Heart left ventricle (tissue), 16 donors: ENCODE measurements at regions not wholly inside any gene's neighbourhood (a gene's known extent, or its start where the extent isn't known, plus 50 kb on each side); places are given as distances from the start of the nearest gene placed in this dataset.

Experiments
- ATAC-seq, 4 donors: fragments of 200-7000 bp; cut with Tn5 transposase; one replicate each; pipeline ENCODE4 v1.9.1; 2020 to 2022; ENCODE audit warnings: moderate library complexity in 4 of 4, mild to moderate bottlenecking in 3 of 4, moderate number of reproducible peaks in 1 of 4
- DNase-seq, 5 donors: peaks; one replicate each; pipeline ENCODE4 v3.0.0-alpha.2; 2020
- H3K27ac ChIP-seq, 12 donors: fragments of 200-600 bp; sonication (generic) in 4 of 12; one replicate each; pipeline versions ENCODE4 v1.5.0 to v1.8.0; 2016 to 2022; ENCODE audit warnings: mild to moderate bottlenecking in 2 of 12
- H3K27me3 ChIP-seq, 9 donors: fragments of 200-600 bp; sonication (generic) in 2 of 9; one replicate each; pipeline versions ENCODE4 v1.5.1 to v1.8.0; 2016 to 2022; ENCODE audit warnings: mild to moderate bottlenecking in 3 of 9
- H3K36me3 ChIP-seq, 9 donors: fragments of 200-600 bp; sonication (generic) in 2 of 9; one replicate each; pipeline versions ENCODE4 v1.5.0 to v1.8.0; 2018 to 2022; ENCODE audit warnings: mild to moderate bottlenecking in 2 of 9
- H3K4me1 ChIP-seq, 12 donors: fragments of 200-600 bp; sonication (generic) in 4 of 12; one replicate each; pipeline versions ENCODE4 v1.5.0 to v1.8.0; 2016 to 2022; ENCODE audit warnings: mild to moderate bottlenecking in 3 of 12
- H3K4me3 ChIP-seq, 12 donors: fragments of 200-600 bp; sonication (generic) in 4 of 12; one replicate each; pipeline versions ENCODE4 v1.5.0 to v1.8.0; 2017 to 2022; ENCODE audit warnings: mild to moderate bottlenecking in 9 of 12, moderate library complexity in 4 of 12
- H3K9me3 ChIP-seq, 12 donors: fragments of 200-600 bp; sonication (generic) in 4 of 12; one replicate each; pipeline versions ENCODE4 v1.5.0 to v1.8.0; 2016 to 2022; ENCODE audit warnings: mild to moderate bottlenecking in 1 of 12
- CTCF ChIP-seq, 12 donors: fragments of 200-600 bp; sonication (generic) in 4 of 12; IDR thresholded peaks; one replicate each; pipeline versions ENCODE4 v1.5.0 to v1.8.0; 2018 to 2022; ENCODE audit warnings: antibody characterized with exemption in 12 of 12, mild to moderate bottlenecking in 5 of 12
- POLR2A ChIP-seq, 2 donors: fragments of 450-650 bp; IDR thresholded peaks; one replicate each; pipeline ENCODE4 v1.6.1; 2017; ENCODE audit warnings: antibody characterized with exemption in 2 of 2, mild to moderate bottlenecking in 2 of 2, moderate library complexity in 2 of 2
- whole genome bisulfite sequencing, 4 donors: extraction: QIAGEN DNeasy Blood & Tissue Kit in 2 of 4; methylation state at CpG; one replicate each; pipeline versions ENCODE4 v1.1.5 to v1.1.7; 2013 to 2018; 5-methylcytosine and 5-hydroxymethylcytosine counted together
- intact Hi-C, 10 donors: fragments of 100-400 bp; cut with DNase I; formaldehyde crosslinking; loops; one replicate each; pipeline versions ENCODE4 v1.11.1 to v1.14.2; 2022
- donor health status: ischemic (EF 13 %, LVEDD 7.1; RV severe dilation, severe dysfunction).
- donor health status: healthy with polysubstance abuse.
- donor health status: DM: no; HTN: yes; CAD: no.
- donor health status: DM: no; HTN: no; CAD: no.
- donor health status: ischemic (EF 25% LVEDD 6.9; RV normal size, moderate dysfunction).
- donor health status: ischemic (EF 25% LVEDD 5.7; RV mildly dilated, moderate dysfunction).
- donor health status: healthy.
- donor health status: DM: yes; HTN: yes; CAD: no.
- donor health status: ischemic (EF 35%, LVEDD 5.7; RV mildly dilated, moderate dysfunction).
- donor health status: nonischemic (EF 11% LVEDD 7.7; RV severe dilation, severe dysfunction).
- donor health status: DM: yes; HTN: yes; CAD: no.
- donor health status: PGD.
- donor health status: ischemic (EF 29% LVEDD 5.4; RV normal size, mild dysfunction).
- donor health status: nonischemic (EF 23%, LVEDD 6.1; RV moderate dilation, normal function).

GRCh38 chr11:69425895-69426544, 55.4 kb upstream of the LINC01488 start:
- intact Hi-C loops = no loop called here
- no peaks in the 10 kb centered on the region for H3K4me1 ChIP-seq
- peaks cover 0 to 16% (median 7%) of the 10 kb centered on the region in 12 donors for H3K9me3 ChIP-seq
- WGBS, 4 donors = 91 to 94% (median 93%) methylated on average over 22 of the region's 22 CpGs
- H3K4me3 ChIP-seq = no peak overlapping the region
- DNase-seq (peak in 2 of 5 donors; percentile 10 to 11), ATAC-seq (no peak)
- H3K27ac ChIP-seq = no peak overlapping the region
- H3K27me3 ChIP-seq = no peaks in the 10 kb centered on the region
- H3K36me3 ChIP-seq = no peaks in the 10 kb centered on the region
- TF ChIP-seq CTCF (IDR thresholded peaks at IDR 0.05) = no peak
- no peak for TF ChIP-seq POLR2A (IDR thresholded peaks at IDR 0.05)

GRCh38 chr11:69427337-69427736, 54.1 kb upstream of the LINC01488 start:
- no peaks in the 10 kb centered on the region for H3K27me3 ChIP-seq
- TF ChIP-seq POLR2A (IDR thresholded peaks at IDR 0.05) (no peak), CTCF (IDR thresholded peaks at IDR 0.05) (no peak)
- peak in 2 of 5 donors; percentile 27 to 31 for DNase-seq
- peaks cover 0 to 16% (median 7%) of the 10 kb centered on the region in 12 donors for H3K9me3 ChIP-seq
- no peaks in the 10 kb centered on the region for H3K36me3 ChIP-seq
- no peaks in the 10 kb centered on the region for H3K4me1 ChIP-seq
- H3K4me3 ChIP-seq = no peak overlapping the region
- intact Hi-C loops = no loop called here
- ATAC-seq = peak in 2 of 4 donors; percentile 56 to 58
- 63 to 78% (median 73%) methylated on average over 6 of the region's 6 CpGs for WGBS, 4 donors
- no peak overlapping the region for H3K27ac ChIP-seq

- no peak overlapping the region for H3K4me3 ChIP-seq
- H3K36me3 ChIP-seq = no peaks in the 10 kb centered on the region
- ATAC-seq (no peak), DNase-seq (peak in 2 of 5 donors; percentile 18 to 21)
- peaks cover 0 to 16% (median 7%) of the 10 kb centered on the region in 12 donors for H3K9me3 ChIP-seq
- WGBS, 4 donors = 84 to 92% (median 90%) methylated on average over 17 to 19 of the region's 19 CpGs
- H3K27me3 ChIP-seq = no peaks in the 10 kb centered on the region
- no peak for TF ChIP-seq POLR2A (IDR thresholded peaks at IDR 0.05)
- H3K4me1 ChIP-seq = no peaks in the 10 kb centered on the region
- no peak overlapping the region for H3K27ac ChIP-seq
- intact Hi-C loops = no loop called here
Observed at GRCh38 chr11:69427906-69428880, 53.3 kb upstream of the LINC01488 start.

GRCh38 chr11:69429716-69430491, 51.6 kb upstream of the LINC01488 start:
- peak in 2 of 5 donors; percentile 20 to 21 for DNase-seq
- ATAC-seq = no peak
- Histone ChIP-seq H3K36me3 (no peaks in the 10 kb centered on the region), H3K27ac (no peak overlapping the region), H3K9me3 (peaks cover 0 to 9% (median under 1%) of the 10 kb centered on the region in 12 donors), H3K27me3 (no peaks in the 10 kb centered on the region), H3K4me3 (no peak overlapping the region), H3K4me1 (peaks cover 0 to 8% (median 0%) of the 10 kb centered on the region in 12 donors)
- intact Hi-C loops = loop anchor here in 1 of 10 donors (10.0 kb wide), 1 partner anchor 295 kb away; no protein-coding TSS in a partner anchor
- WGBS, 4 donors = 93 to 96% (median 96%) methylated on average over 20 to 30 of the region's 30 CpGs
- TF ChIP-seq CTCF (IDR thresholded peaks at IDR 0.05) (no peak), POLR2A (IDR thresholded peaks at IDR 0.05) (no peak)
